ENCODE measurements at regions not wholly inside any gene's neighbourhood (a gene's known extent, or its start where the extent isn't known, plus 50 kb on each side); places are given as distances from the start of the nearest gene placed in this dataset.
"Not testable (repeated sequence)": the region's sequence is repeated elsewhere in the genome, so short reads cannot be mapped to it uniquely, and the experiment has no call there.

DNA sequence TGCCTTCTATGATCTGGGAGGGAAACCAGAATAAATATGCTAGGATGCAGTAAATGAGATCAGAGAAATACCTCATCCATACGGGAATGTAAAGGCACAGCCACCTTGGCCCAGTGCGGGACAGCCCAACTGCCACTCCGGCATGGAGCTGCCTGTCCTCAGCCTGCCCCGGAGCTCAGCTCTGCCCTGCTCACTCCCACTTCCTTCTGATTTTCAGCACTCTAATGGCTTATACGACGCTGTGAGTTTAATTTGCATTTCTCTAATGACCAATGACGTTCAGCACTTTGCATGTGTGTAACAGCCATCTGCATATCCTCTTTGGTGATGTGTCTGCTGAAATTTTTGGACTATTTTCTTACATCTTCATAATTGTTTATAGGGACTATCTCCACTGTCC is 172.5 kb upstream of the RAB6C start:
- TF ChIP-seq CTCF (conservative IDR thresholded peaks at IDR 0.05 in 1 of 2, IDR thresholded peaks at IDR 0.05 in 1 of 2; ENCODE audit: low read depth in 1 of 2, low read length in 2 of 2) (no peak), EZH2 (IDR thresholded peaks at IDR 0.05; ENCODE audit: low read length, missing control alignments) (no peak)
- no peaks in the 10 kb centered on the region for H3K4me1 ChIP-seq (ENCODE audit: control insufficient read depth, extremely low read depth, insufficient read depth, low read length)
- no peak overlapping the region for H3K4me3 ChIP-seq (replicated peaks in 1 of 4; ENCODE audit: control extremely low read depth in 1 of 4, insufficient read depth in 1 of 4, low read depth in 3 of 4, low read length in 4 of 4)
- no peak overlapping the region for H3K4me2 ChIP-seq (ENCODE audit: extremely low read depth, insufficient read depth, low read length)
- no peaks in the 10 kb centered on the region for H3K9me3 ChIP-seq (ENCODE audit: control insufficient read depth, insufficient read depth, low read depth, low read length)
- H3K27me3 ChIP-seq (ENCODE audit: control insufficient read depth, insufficient read depth, low read length), result no peaks in the 10 kb centered on the region
- no peak overlapping the region for H2AFZ ChIP-seq (ENCODE audit: low read length)
- no peak overlapping the region for H3K9ac ChIP-seq (ENCODE audit: insufficient read depth, low read length)
- no peaks in the 10 kb centered on the region for H3K79me2 ChIP-seq (ENCODE audit: control insufficient read depth, insufficient read depth, low read length)
- no peaks in the 10 kb centered on the region for H3K36me3 ChIP-seq (ENCODE audit: control insufficient read depth, insufficient read depth, low read length)
- H3K27ac ChIP-seq (ENCODE audit: insufficient read depth, low read length), result no peak overlapping the region
- no peaks in the 10 kb centered on the region for H4K20me1 ChIP-seq (ENCODE audit: control insufficient read depth, extremely low read depth, insufficient read depth, low read length)
- DNase-seq (ENCODE audit: low read depth in 2 of 2), result no peak

DNA sequence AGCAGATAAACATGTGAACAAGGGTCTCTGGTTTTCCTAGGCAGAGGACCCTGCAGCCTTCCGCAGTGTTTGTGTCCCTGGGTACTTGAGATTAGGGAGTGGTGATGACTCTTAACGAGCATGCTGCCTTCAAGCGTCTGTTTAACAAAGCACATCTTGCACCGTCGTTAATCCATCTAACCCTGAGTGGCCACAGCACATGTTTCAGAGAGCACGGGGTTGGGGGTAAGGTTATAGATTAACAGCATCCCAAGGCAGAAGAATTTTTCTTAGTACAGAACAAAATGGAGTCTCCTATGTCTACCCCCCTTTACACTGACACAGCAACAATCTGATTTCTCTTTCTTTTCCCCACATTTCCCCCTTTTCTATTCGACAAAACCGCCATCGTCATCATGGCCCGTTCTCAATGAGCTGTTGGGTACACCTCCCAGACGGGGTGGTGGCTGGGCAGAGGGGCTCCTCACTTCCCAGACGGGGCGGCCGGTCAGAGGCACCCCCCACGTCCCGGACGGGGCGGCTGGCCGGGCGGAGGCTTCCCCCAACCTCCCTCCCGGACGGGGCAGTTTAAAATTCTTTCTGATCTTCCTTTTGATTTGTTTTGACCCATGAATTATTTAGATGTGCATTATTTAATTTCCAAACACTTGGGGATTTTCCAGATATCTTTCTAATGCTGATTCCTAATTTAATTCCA is 171.7 kb upstream of the RAB6C start:
- H3K27me3 ChIP-seq (ENCODE audit: control insufficient read depth, insufficient read depth, low read length); H3K79me2 ChIP-seq (ENCODE audit: control insufficient read depth, insufficient read depth, low read length); H2AFZ ChIP-seq (ENCODE audit: low read length); H3K36me3 ChIP-seq (ENCODE audit: control insufficient read depth, insufficient read depth, low read length); H3K4me3 ChIP-seq (replicated peaks in 1 of 4; ENCODE audit: control extremely low read depth in 1 of 4, insufficient read depth in 1 of 4, low read depth in 3 of 4, low read length in 4 of 4); H3K27ac ChIP-seq (ENCODE audit: insufficient read depth, low read length); H3K4me1 ChIP-seq (ENCODE audit: control insufficient read depth, extremely low read depth, insufficient read depth, low read length); H3K9ac ChIP-seq (ENCODE audit: insufficient read depth, low read length); H3K9me3 ChIP-seq (ENCODE audit: control insufficient read depth, insufficient read depth, low read depth, low read length); H3K4me2 ChIP-seq (ENCODE audit: extremely low read depth, insufficient read depth, low read length); DNase-seq (ENCODE audit: low read depth in 2 of 2); H4K20me1 ChIP-seq (ENCODE audit: control insufficient read depth, extremely low read depth, insufficient read depth, low read length): not testable (repeated sequence)

DNA sequence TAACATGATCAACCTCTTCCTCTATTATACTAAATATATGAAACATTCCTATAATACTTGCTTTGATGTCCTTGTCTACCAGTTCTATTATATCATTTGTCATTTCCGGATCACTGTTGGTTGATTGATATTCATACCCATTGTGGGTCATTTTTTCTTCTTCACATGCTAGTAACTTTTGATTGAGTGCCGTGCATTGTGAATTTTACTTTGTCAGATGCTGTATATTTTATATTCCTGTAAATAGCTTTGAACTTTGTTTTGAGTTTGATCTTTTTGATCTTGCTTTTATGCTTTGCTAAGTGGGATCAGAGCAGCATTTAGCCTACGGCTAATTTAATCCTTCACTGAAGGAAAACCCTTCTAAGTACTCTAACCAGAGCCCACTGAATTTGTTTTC is 168.9 kb upstream of the RAB6C start:
- no peak overlapping the region for H3K4me3 ChIP-seq (replicated peaks in 1 of 4; ENCODE audit: control extremely low read depth in 1 of 4, insufficient read depth in 1 of 4, low read depth in 3 of 4, low read length in 4 of 4)
- no peaks in the 10 kb centered on the region for H3K9me3 ChIP-seq (ENCODE audit: control insufficient read depth, insufficient read depth, low read depth, low read length)
- no peaks in the 10 kb centered on the region for H4K20me1 ChIP-seq (ENCODE audit: control insufficient read depth, extremely low read depth, insufficient read depth, low read length)
- DNase-seq (ENCODE audit: low read depth in 2 of 2), result no peak
- no peaks in the 10 kb centered on the region for H3K4me1 ChIP-seq (ENCODE audit: control insufficient read depth, extremely low read depth, insufficient read depth, low read length)
- no peak overlapping the region for H3K9ac ChIP-seq (ENCODE audit: insufficient read depth, low read length)
- H3K4me2 ChIP-seq (ENCODE audit: extremely low read depth, insufficient read depth, low read length), result no peak overlapping the region
- no peak overlapping the region for H2AFZ ChIP-seq (ENCODE audit: low read length)
- H3K27ac ChIP-seq (ENCODE audit: insufficient read depth, low read length), result no peak overlapping the region
- no peaks in the 10 kb centered on the region for H3K79me2 ChIP-seq (ENCODE audit: control insufficient read depth, insufficient read depth, low read length)
- no peak for TF ChIP-seq EZH2 (IDR thresholded peaks at IDR 0.05; ENCODE audit: low read length, missing control alignments)
- TF ChIP-seq CTCF (conservative IDR thresholded peaks at IDR 0.05 in 1 of 2, IDR thresholded peaks at IDR 0.05 in 1 of 2; ENCODE audit: low read depth in 1 of 2, low read length in 2 of 2), result no peak
- no peaks in the 10 kb centered on the region for H3K36me3 ChIP-seq (ENCODE audit: control insufficient read depth, insufficient read depth, low read length)
- H3K27me3 ChIP-seq (ENCODE audit: control insufficient read depth, insufficient read depth, low read length), result no peaks in the 10 kb centered on the region
